PFSK-1 (cell line): ENCODE measurements at regions not wholly inside any gene's neighbourhood (a gene's known extent, or its start where the extent isn't known, plus 50 kb on each side); places are given as distances from the start of the nearest gene placed in this dataset.

ENCODE experiments used
- FOXP2 ChIP-seq: optimal IDR thresholded peaks from 2 replicates; pipeline ENCODE3; 2011; ENCODE audit warnings: borderline replicate concordance, control low read depth, inconsistent platforms; ENCODE audit not compliant: insufficient read depth; ENCODE audit errors: extremely low read length, extremely low read depth
- POLR2AphosphoS5 ChIP-seq: IDR thresholded peaks from 2 replicates; pipeline ENCODE4 v1.6.1; 2012; ENCODE audit warnings: low read depth, mild to moderate bottlenecking, control low read depth, low read length, moderate library complexity
- REST ChIP-seq, 2 experiments: IDR thresholded peaks; 2 replicates each; pipeline versions ENCODE4 v1.6.1 to v1.8.0; 2011 to 2012; ENCODE audit warnings: low read depth in 2 of 2, low read length in 2 of 2, control low read depth in 1 of 2, inconsistent platforms in 1 of 2, mild to moderate bottlenecking in 1 of 2, moderate library complexity in 1 of 2; ENCODE audit not compliant: insufficient read depth in 1 of 2
- SIN3A ChIP-seq: IDR thresholded peaks from 2 replicates; pipeline ENCODE4 v1.6.1; 2012; ENCODE audit warnings: mild to moderate bottlenecking, low read length, moderate library complexity, borderline replicate concordance; ENCODE audit not compliant: insufficient read depth
- TAF1 ChIP-seq: IDR thresholded peaks from 2 replicates; pipeline ENCODE4 v1.6.1; 2012; ENCODE audit warnings: low read length, control low read depth, borderline replicate concordance; ENCODE audit not compliant: insufficient read depth

- no peak for TF ChIP-seq SIN3A
- TF ChIP-seq REST (IDR thresholded peaks at IDR 0.05; ENCODE audit: insufficient read depth in 1 of 2, low read depth in 2 of 2, low read length in 2 of 2): no peak
- TF ChIP-seq POLR2AphosphoS5: no peak
- no peak for TF ChIP-seq FOXP2
- TF ChIP-seq TAF1: no peak
Measured at GRCh38 chr6:15950962-15951569, 177.8 kb upstream of the MYLIP start.

- no peak for TF ChIP-seq SIN3A
- TF ChIP-seq REST (IDR thresholded peaks at IDR 0.05; ENCODE audit: insufficient read depth in 1 of 2, low read depth in 2 of 2, low read length in 2 of 2): no peak
- TF ChIP-seq TAF1: no peak
- TF ChIP-seq POLR2AphosphoS5: no peak
- no peak for TF ChIP-seq FOXP2
Measured at GRCh38 chr6:15949982-15950381, 178.9 kb upstream of the MYLIP start.

GRCh38 chr6:15948930-15949900 is 179.7 kb upstream of the MYLIP start:
- TF ChIP-seq REST (IDR thresholded peaks at IDR 0.05; ENCODE audit: insufficient read depth in 1 of 2, low read depth in 2 of 2, low read length in 2 of 2) (no peak), POLR2AphosphoS5 (no peak), SIN3A (no peak), FOXP2 (no peak), TAF1 (no peak)

- no peak for TF ChIP-seq SIN3A
- no peak for TF ChIP-seq POLR2AphosphoS5
- TF ChIP-seq TAF1: no peak
- no peak for TF ChIP-seq REST (IDR thresholded peaks at IDR 0.05; ENCODE audit: insufficient read depth in 1 of 2, low read depth in 2 of 2, low read length in 2 of 2)
- TF ChIP-seq FOXP2: no peak
Measured at GRCh38 chr6:15947923-15948322, 181.0 kb upstream of the MYLIP start.
